GM21515 (cell line): ENCODE measurements at regions not wholly inside any gene's neighbourhood (a gene's known extent, or its start where the extent isn't known, plus 50 kb on each side); places are given as distances from the start of the nearest gene placed in this dataset.
"Not testable (repeated sequence)": the region's sequence is repeated elsewhere in the genome, so short reads cannot be mapped to it uniquely, and the experiment has no call there.

ENCODE experiments used
- ATAC-seq: cut with Tn5 transposase; IDR thresholded peaks from one replicate; pipeline ENCODE4 v1.9.1; 2021; ENCODE audit not compliant: unreplicated experiment

GRCh38 chr4:33625748-33626147 is 2618.6 kb downstream of the ARAP2 start:
- ATAC-seq: no peak

- ATAC-seq: no peak
Measured at GRCh38 chr4:33626221-33626620, 2618.1 kb downstream of the ARAP2 start.

GRCh38 chr4:33628296-33628695 is 2616.0 kb downstream of the ARAP2 start:
- ATAC-seq: no peak

GRCh38 chr4:33649015-33649414 is 2595.3 kb downstream of the ARAP2 start:
- ATAC-seq: no peak

GRCh38 chr4:33649471-33649870 is 2594.8 kb downstream of the ARAP2 start:
- ATAC-seq: no peak

GRCh38 chr4:33650036-33650435 is 2594.3 kb downstream of the ARAP2 start:
- ATAC-seq: no peak

- ATAC-seq: no peak
Measured at GRCh38 chr4:33658971-33659370, 2585.3 kb downstream of the ARAP2 start.

GRCh38 chr4:33661636-33662035 is 2582.7 kb downstream of the ARAP2 start:
- ATAC-seq: no peak

GRCh38 chr4:33685939-33686338 is 2558.4 kb downstream of the ARAP2 start:
- ATAC-seq: no peak

- ATAC-seq: no peak
Measured at GRCh38 chr4:33696041-33696440, 2548.3 kb downstream of the ARAP2 start.

- no peak for ATAC-seq
Measured at GRCh38 chr4:33696586-33696985, 2547.7 kb downstream of the ARAP2 start.

GRCh38 chr4:33709247-33709646 is 2535.1 kb downstream of the ARAP2 start:
- ATAC-seq: no peak

- ATAC-seq: no peak
Measured at GRCh38 chr4:33711826-33712225, 2532.5 kb downstream of the ARAP2 start.

GRCh38 chr4:33714971-33715370 is 2529.3 kb downstream of the ARAP2 start:
- ATAC-seq: no peak

- ATAC-seq: no peak
Measured at GRCh38 chr4:33715841-33716395, 2528.4 kb downstream of the ARAP2 start.

GRCh38 chr4:33722254-33722653 is 2522.1 kb downstream of the ARAP2 start:
- ATAC-seq: no peak

- no peak for ATAC-seq
Measured at GRCh38 chr4:33722800-33723516, 2521.4 kb downstream of the ARAP2 start.

GRCh38 chr4:33724685-33725084 is 2519.6 kb downstream of the ARAP2 start:
- no peak for ATAC-seq

- ATAC-seq: no peak
Measured at GRCh38 chr4:33725861-33726260, 2518.5 kb downstream of the ARAP2 start.

GRCh38 chr4:33737726-33738125 is 2506.6 kb downstream of the ARAP2 start:
- ATAC-seq: no peak

GRCh38 chr4:33739884-33740632 is 2504.3 kb downstream of the ARAP2 start:
- ATAC-seq: no peak

GRCh38 chr4:33740871-33741270 is 2503.4 kb downstream of the ARAP2 start:
- not testable (repeated sequence) for ATAC-seq
